NCI-H2227 (cell line): ENCODE measurements at regions not wholly inside any gene's neighbourhood (a gene's known extent, or its start where the extent isn't known, plus 50 kb on each side); places are given as distances from the start of the nearest gene placed in this dataset.

ENCODE experiments used
- DNase-seq: peaks from one replicate; lab custom pipeline; 2025; ENCODE audit not compliant: unreplicated experiment; lab: John Stamatoyannopoulos, UW

DNA sequence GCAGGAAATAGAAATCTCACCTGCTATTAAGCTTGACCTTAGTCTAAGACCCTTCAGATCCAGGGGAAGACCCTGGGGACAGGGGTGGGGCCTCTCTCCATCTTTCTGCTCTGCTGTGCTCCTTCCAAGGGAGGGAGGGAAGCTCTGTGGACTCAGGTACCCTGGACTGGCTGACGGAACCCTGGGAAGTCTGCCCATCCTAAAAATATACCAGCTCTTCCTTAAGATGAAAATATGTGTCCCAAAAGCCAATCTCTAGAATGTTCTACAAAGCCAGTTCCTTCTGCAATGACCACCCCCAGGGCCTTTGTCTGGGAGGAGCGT lies 73.7 kb downstream of the RTL6 start:
- no peak for DNase-seq

- no peak for DNase-seq
These were observed 74.3 kb downstream of the RTL6 start for GRCh38 chr22:44423556-44424358.

- no peak for DNase-seq
These were observed 75.2 kb downstream of the RTL6 start for GRCh38 chr22:44422746-44423380.

GRCh38 chr22:44419429-44419828 lies 78.6 kb downstream of the RTL6 start:
- DNase-seq: no peak

GRCh38 chr22:44413211-44413610 lies 84.8 kb downstream of the RTL6 start:
- DNase-seq: no peak

- no peak for DNase-seq
These were observed 85.8 kb downstream of the RTL6 start for GRCh38 chr22:44412136-44412731.

DNA sequence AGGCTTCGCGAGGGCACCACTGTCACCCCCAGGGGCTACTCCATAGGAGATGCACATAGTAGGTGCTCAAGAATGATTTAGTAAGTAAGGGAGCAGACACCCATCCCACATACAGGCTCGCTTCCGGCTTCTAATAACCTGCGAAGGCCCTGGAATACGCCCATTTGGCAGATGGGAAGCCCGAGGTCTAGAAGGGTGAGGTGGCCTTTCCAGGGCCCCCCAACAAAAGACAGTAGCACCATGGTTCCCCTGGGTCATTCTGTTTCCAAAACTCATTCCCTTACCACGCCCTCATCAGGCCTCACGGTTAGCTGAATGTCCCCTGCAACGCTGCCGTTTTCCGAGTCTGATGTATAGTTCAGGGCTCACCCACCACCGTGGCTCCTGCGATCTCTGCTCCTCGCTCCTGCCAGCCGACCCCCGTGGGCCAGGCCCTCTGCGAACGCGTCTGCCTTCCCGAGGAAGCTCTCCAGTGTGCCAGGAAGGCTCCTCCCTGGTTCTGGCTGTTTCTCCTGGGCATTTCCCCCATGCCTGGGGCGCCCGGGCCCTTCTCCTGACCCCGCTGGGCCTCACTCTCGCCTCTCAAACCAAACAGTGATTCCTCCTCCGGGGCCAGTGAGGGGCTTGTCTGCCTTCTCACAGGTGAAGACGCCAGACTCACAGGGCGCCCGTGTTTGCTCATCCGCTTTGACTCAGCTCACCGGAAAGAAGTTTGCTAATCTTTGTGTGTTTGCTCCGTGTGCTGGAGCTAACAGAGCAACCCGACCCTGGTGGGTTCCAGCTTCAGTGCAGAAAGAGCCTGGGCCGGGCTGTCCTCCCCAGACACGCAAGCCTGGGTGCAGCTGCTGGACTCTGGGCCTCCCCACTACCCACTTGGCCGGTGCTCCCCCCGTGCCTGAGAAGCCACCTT lies 86.6 kb downstream of the RTL6 start:
- DNase-seq: no peak

DNA sequence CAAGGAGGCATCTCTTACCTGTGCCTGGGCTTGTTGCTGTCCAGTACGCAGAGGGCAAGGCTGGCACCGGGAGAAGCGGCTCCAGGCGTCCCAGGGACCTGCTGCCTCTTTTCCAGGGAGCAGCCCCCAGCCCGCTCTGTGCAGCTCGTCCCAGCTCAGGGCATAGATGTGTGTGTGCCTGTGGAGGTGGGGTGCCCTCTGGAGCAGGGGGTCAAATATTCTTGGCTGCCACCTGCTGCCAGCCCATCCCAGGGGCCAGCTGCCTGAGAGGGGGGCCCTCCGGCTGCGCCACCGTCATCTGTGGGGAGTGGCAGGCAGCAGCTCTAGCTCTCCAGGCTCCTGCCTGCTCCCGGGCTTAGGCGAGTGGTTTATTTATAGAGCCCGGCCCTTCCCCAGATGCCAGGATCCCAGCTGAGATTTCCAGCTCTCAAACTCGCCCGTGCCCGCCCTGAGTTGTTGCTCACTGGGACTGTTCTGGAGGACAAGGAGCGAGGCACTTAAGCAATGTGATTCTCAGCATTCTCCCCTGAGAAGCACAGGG lies 87.5 kb downstream of the RTL6 start:
- peak; percentile 56 for DNase-seq

DNA sequence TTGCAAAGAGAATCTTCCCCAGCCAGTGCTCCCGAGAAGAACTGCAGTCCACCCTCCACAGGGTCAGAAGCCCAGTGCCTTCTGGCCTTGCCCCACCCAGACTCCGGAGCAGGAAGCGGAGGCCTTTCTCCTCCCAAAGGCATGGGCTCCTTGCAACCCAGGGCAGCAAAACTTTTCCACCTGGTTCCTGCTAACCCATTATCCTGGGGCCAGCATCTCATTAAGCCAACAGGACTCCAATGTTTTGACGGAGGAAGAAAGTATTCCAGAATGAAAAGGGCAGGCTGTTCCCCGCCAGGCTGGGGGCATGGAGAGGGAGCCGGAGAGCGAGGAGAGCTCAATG lies 88.1 kb downstream of the RTL6 start:
- no peak for DNase-seq

GRCh38 chr22:44409211-44409973 lies 88.6 kb downstream of the RTL6 start:
- no peak for DNase-seq

DNA sequence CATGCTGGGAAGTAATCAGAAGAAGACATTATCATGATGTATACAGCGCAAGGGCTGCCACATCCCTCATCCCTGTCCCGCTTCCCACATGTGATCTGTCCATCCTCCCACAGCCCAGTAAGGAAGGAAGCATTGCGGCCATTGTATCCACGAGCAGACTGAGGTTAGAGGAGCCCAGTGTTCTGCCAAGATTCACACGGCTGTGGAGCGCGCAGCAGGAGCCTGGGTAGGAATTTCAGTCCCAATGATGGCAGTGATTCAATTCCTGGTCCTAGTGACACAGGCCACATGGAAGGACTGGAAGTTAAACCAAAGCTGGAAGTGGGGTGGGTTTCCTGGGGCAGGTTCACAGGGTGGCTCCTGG lies 89.2 kb downstream of the RTL6 start:
- DNase-seq: no peak

DNA sequence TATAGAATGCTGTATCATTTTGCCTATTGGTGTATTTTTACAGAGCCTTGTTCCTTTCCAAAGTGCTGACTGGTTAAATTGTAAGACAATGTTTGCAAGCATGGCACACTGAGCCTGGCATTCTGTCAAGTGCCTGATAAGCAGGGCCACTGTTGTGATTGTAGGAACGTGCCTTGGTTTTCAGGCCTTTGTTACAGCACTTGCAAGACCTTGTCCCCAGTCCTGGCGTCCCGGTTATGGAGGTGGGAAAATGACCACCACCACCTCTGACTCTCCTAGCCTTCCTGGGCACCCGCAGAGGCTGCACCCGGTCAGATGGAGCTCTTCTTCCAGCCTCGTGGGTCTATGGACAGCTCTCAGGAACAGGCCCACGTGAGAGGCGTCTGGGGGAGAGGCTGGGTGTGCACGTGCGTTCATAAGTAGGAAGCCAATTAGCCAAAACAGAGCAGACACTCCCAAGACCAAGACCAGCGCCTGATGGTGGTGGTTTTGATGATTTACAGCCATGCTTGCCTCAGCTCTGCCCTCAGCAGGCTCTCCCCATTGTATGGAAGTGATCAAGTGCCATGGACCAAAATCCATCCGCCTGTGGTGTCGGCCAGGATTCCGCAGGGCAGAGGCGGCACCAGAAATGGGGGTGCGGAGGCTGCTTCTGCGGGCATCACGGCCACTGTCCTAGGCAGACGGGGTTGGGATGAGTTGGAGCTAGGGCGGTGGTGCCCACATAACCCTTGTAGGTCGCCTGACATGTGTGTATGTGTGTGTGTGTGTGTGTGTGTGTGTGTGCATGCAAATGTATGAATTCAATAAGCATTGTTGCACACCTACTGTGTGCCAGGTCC lies 89.8 kb downstream of the RTL6 start:
- no peak for DNase-seq

DNA sequence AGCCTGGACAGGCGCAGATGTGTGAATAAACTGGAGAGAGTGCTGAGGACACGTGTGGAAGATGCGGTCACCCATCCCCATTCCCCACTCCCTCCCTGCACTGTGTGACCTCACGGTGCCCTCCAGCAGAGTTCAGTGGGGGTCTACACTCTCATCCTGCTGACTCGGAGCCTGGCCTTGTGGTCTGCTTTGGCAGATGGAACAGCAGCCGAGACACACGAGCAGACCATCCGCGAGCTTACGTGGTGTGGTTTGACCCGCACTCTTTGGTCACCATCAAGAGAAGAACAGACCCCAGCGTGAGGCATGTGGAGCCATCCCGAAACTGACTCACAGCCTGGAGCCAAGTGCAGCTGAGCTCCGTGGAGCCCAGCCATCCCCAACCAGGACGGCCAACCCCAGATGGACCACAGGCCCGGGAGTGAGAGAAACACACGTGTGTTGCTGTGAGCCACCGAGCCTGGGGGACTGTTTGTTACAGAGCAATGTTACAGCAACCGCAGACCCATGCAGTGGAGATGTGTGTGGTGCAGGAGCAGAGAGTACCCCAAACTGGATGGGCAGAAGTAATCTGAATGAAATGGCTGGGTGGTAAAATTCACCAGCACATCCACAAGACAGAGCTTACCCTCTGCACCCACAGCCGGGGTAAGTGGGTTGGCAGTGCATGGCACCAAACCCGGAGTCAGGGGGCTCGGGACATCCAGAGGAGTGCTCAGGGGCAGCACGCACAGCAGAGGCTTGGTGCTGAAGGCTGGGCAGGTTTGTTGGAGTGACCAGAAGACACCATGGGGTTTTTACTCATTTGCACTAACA lies 90.7 kb downstream of the RTL6 start:
- no peak for DNase-seq

DNA sequence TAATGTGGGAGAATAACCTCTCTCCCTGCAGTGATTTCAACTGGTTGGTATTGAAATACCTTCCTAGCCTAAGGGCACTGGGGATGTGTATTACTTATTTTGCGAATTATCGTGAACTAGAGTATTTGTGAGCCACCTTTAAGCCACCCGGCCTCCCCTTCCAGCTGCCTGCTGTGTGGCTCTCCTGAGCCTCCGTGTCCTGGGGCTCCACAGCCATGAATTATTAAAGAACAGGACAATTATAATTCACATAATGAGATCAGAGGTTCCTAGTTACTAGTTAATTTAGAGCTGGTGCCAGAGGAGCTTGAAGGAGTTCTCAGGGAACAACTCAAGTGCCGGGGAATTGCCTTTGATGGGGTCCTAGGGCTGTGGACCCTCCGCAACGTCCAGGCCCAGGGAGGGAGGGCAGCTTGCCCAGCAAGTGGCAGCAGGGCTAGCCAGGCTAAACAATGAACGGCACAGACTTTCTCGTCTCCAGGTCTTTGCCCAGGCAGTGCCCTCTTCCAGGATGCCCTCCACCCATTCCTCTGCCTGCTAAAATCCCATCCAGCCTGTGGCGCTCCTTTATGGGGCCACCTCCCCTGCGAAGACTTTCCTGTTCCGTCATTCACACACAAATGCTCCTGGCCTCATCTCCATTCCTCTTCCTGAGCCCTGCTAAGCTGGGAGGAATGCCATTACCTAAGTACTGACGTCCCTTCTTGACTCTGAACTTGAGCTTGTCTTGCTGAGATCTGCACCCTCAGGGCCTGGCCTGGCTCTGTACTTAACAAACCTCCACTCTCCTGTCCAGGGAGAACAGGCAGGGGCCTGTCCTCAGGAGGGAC lies 91.5 kb downstream of the RTL6 start:
- DNase-seq: no peak

DNA sequence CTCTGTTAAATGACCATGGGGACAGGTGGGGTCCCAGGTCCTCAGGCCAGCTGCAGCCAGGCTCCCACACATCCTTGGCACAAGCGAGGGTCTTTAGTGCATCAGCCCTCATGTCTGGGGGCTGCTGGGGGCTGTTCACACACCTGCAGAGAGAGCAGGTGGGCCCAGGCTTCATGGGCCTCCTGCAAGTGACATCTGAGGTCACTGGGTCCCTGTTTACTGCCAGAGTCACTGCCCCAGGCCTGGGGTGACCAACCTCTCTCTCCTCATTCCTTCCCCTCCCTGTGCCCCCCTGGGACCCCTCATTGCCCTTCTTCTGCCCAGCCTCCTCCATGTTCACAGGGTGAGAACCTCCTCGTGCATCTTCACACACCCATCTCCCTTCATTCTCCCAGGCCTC lies 92.4 kb downstream of the RTL6 start:
- DNase-seq: no peak

GRCh38 chr22:44404341-44405020 lies 91.7 kb upstream of the SHISAL1 start:
- no peak for DNase-seq

DNA sequence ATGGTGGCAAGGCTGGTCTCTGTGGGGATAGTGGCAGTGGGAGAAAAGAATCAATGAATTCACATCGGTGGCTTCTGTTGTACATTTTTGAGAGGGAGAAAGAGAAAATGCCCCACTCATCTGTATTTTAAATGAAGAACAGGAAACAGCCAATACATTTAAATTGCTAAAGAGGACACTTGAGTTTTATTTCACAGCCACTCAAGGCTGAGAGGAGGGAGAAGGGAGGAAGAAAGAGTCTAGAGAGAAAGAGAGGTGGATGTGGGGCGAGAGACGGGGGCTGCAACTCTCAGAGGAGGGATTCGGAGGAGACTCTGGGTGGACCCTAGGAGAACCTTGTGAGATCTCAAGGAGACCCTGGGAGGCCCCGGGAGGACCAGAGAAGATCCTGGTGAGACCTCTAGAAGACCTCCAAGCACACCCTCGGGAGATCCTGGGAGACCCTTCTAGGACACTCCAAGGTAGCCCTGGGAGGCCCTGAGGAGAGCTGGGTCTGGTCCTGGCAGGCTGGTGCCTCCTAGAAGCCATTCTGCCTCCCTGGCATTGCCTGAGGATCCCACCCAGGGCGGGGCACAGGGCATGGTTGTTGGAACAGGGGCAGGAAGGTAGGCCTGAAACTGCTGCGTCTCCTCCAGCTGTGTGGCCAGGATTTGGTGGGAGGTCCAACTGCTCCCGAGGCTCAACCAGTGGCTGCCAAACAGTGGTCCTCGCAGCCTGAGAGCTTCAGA lies 91.0 kb upstream of the SHISAL1 start:
- DNase-seq: no peak
